Neural crest cell (in vitro differentiated cells): ENCODE measurements at regions not wholly inside any gene's neighbourhood (a gene's known extent, or its start where the extent isn't known, plus 50 kb on each side); places are given as distances from the start of the nearest gene placed in this dataset.

Experiments
- DNase-seq: peaks from one replicate; pipeline ENCODE4 v3.0.0; 2021; ENCODE audit warnings: low read depth, mixed read lengths, low spot score
- H3K27ac Mint-ChIP-seq: one replicate; pipeline ENCODE4 v1.8.0; 2021; ENCODE audit warnings: mild to moderate bottlenecking, mixed read lengths; ENCODE audit not compliant: unreplicated experiment
- H3K27me3 Mint-ChIP-seq: 2 replicates; pipeline ENCODE4 v1.8.0; 2021; ENCODE audit warnings: low read depth, mild to moderate bottlenecking, mixed read lengths
- H3K36me3 Mint-ChIP-seq: 2 replicates; pipeline ENCODE4 v1.8.0; 2021; ENCODE audit warnings: low read depth, mild to moderate bottlenecking, mixed read lengths
- H3K4me1 Mint-ChIP-seq: 2 replicates; pipeline ENCODE4 v1.8.0; 2021; ENCODE audit warnings: mixed read lengths
- H3K4me3 Mint-ChIP-seq: one replicate; pipeline ENCODE4 v1.8.0; 2021; ENCODE audit warnings: mild to moderate bottlenecking, mixed read lengths
- H3K9me3 Mint-ChIP-seq: 2 replicates; pipeline ENCODE4 v1.8.0; 2021; ENCODE audit warnings: mixed read lengths
- TF ChIP-seq, protein P1 (sequence below): fragments of 200-600 bp; sonication (generic); conservative IDR thresholded peaks from 2 replicates; pipeline ENCODE4 v1.5.0; 2021; ENCODE audit warnings: antibody characterized with exemption, mild to moderate bottlenecking

DNA sequence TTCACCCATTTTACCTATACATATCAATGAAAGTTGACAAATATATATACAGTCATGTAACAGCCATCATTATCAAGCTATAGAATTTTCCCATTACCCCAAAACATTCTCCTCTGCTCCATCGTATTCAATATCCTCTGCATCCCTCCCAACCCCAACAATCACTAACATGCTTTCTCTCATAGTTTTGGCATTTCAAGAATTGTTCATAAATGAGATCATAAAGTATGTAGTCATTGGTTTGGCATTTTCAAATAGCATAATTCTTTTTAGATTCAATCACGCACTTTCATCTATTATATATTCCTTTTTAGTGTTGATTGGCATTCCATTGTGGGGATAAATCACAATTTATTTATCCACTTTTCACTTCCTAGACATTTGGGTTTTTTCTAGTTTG is 866.0 kb upstream of the TMEM132C start:
- Mint-ChIP-seq H3K27ac (peak overlapping the region; percentile 44), H3K4me1 (no peaks in the 10 kb centered on the region), H3K36me3 (no peaks in the 10 kb centered on the region), H3K4me3 (no peak overlapping the region), H3K9me3 (no peaks in the 10 kb centered on the region), H3K27me3 (peaks cover 4% of the 10 kb centered on the region)
- DNase-seq, result no peak
- TF ChIP-seq, protein P1, sequence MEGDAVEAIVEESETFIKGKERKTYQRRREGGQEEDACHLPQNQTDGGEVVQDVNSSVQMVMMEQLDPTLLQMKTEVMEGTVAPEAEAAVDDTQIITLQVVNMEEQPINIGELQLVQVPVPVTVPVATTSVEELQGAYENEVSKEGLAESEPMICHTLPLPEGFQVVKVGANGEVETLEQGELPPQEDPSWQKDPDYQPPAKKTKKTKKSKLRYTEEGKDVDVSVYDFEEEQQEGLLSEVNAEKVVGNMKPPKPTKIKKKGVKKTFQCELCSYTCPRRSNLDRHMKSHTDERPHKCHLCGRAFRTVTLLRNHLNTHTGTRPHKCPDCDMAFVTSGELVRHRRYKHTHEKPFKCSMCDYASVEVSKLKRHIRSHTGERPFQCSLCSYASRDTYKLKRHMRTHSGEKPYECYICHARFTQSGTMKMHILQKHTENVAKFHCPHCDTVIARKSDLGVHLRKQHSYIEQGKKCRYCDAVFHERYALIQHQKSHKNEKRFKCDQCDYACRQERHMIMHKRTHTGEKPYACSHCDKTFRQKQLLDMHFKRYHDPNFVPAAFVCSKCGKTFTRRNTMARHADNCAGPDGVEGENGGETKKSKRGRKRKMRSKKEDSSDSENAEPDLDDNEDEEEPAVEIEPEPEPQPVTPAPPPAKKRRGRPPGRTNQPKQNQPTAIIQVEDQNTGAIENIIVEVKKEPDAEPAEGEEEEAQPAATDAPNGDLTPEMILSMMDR, result no peak

GRCh38 chr12:127401536-127401935 is 865.4 kb upstream of the TMEM132C start:
- Mint-ChIP-seq H3K36me3 (no peaks in the 10 kb centered on the region), H3K27me3 (peaks cover 4% of the 10 kb centered on the region), H3K9me3 (no peaks in the 10 kb centered on the region), H3K27ac (no peak overlapping the region), H3K4me1 (no peaks in the 10 kb centered on the region), H3K4me3 (no peak overlapping the region)
- no peak for DNase-seq
- TF ChIP-seq, protein P1, result no peak

DNA sequence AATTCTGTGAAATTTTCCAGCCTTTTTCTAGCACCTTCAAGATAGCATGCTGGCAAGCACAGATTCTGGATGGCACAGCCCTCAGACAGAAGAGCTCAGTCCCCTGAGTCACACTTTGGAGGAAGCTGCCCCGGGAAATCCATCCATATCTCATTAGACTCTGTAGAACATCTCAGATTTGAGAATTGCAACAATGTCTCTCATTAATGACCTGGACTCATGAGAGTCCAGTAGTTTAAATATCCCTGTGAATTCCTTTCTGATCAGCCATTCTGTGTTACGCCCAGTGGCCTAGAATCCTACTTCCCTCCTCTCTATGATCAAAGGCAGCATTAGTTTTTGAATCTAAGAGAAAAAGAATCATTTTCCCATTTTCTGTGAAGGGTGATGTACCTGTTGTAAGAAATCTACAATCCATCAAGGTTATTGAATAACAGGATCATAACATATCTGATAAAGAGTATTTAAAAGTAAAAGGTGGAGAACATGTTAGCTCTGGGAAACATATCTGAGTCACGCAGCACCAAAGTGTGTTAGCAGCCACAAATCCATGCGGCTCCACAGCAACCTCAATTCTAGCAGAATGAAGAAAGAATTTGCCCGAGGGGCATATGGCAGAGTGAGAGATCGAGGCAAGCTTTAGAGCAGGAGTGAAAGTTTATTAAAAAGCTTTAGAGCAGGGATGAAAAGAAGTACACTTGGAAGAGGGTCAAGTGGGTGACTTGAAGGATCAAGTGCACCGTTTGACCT is 855.6 kb upstream of the TMEM132C start:
- TF ChIP-seq, protein P1, result no peak
- Mint-ChIP-seq H3K4me3 (no peak overlapping the region), H3K9me3 (no peaks in the 10 kb centered on the region), H3K4me1 (no peaks in the 10 kb centered on the region), H3K36me3 (no peaks in the 10 kb centered on the region), H3K27me3 (peaks cover 3% of the 10 kb centered on the region), H3K27ac (no peak overlapping the region)
- DNase-seq, result no peak

GRCh38 chr12:127411981-127412380 is 855.0 kb upstream of the TMEM132C start:
- no peaks in the 10 kb centered on the region for H3K4me1 Mint-ChIP-seq
- H3K4me3 Mint-ChIP-seq, result no peak overlapping the region
- H3K36me3 Mint-ChIP-seq, result no peaks in the 10 kb centered on the region
- TF ChIP-seq, protein P1, result no peak
- H3K9me3 Mint-ChIP-seq, result peaks cover 3% of the 10 kb centered on the region
- no peak overlapping the region for H3K27ac Mint-ChIP-seq
- no peak for DNase-seq
- peaks cover 3% of the 10 kb centered on the region for H3K27me3 Mint-ChIP-seq

- DNase-seq, result no peak
- H3K27me3 Mint-ChIP-seq, result peaks cover 3% of the 10 kb centered on the region
- no peak overlapping the region for H3K27ac Mint-ChIP-seq
- H3K36me3 Mint-ChIP-seq, result no peaks in the 10 kb centered on the region
- H3K9me3 Mint-ChIP-seq, result peaks cover 3% of the 10 kb centered on the region
- H3K4me3 Mint-ChIP-seq, result no peak overlapping the region
- TF ChIP-seq, protein P1, result no peak
- H3K4me1 Mint-ChIP-seq, result no peaks in the 10 kb centered on the region
Measured at GRCh38 chr12:127412866-127413265, 854.1 kb upstream of the TMEM132C start.
